HEK293T (cell line): ENCODE measurements at regions not wholly inside any gene's neighbourhood (a gene's known extent, or its start where the extent isn't known, plus 50 kb on each side); places are given as distances from the start of the nearest gene placed in this dataset.

Experiments
- CTBP1 ChIP-seq: fragments of 450-650 bp; IDR thresholded peaks from 2 replicates; pipeline ENCODE4 v1.6.1; 2016; ENCODE audit warnings: borderline replicate concordance
- FOXM1 ChIP-seq: fragments of 450-650 bp; IDR thresholded peaks from 2 replicates; pipeline ENCODE4 v1.6.1; 2017; ENCODE audit warnings: mild to moderate bottlenecking, borderline replicate concordance
- HDGF ChIP-seq: fragments of 450-650 bp; IDR thresholded peaks from 2 replicates; pipeline ENCODE4 v1.6.1; 2017; ENCODE audit warnings: antibody characterized with exemption, borderline replicate concordance
- TARDBP ChIP-seq: fragments of 450-650 bp; IDR thresholded peaks from 2 replicates; pipeline ENCODE4 v1.6.1; 2016

DNA sequence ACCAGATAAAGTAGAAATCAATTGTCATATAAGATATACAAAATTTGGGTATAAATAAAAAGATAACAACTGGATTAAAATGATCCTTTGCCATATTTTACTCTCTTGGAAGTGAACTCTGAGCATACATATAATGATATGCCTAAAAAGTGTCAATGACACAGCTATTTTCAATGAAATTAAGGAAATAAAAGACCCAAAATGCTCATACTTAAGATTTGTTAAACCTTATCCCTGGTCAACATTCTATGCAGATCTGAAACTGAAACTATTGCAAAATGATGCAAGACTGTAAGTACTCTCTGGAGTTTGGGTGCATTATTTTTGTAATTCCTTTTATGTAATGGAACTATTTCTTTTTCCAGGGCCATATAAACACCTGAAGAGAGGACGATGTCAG, 119.0 kb upstream of the SGK1 start:
- TF ChIP-seq TARDBP = no peak
- TF ChIP-seq FOXM1 = no peak
- no peak for TF ChIP-seq CTBP1
- TF ChIP-seq HDGF = no peak
